Upper lobe of left lung (tissue), 6 donors: ENCODE measurements at regions not wholly inside any gene's neighbourhood (a gene's known extent, or its start where the extent isn't known, plus 50 kb on each side); places are given as distances from the start of the nearest gene placed in this dataset.

Experiments used
- ATAC-seq, 2 donors: fragments of 200-7000 bp; cut with Tn5 transposase; one replicate each; pipeline ENCODE4 v1.9.1; 2022; ENCODE audit warnings: mild to moderate bottlenecking in 2 of 2, moderate library complexity in 2 of 2; ENCODE audit not compliant: low FRiP score in 2 of 2
- DNase-seq, 2 donors: peaks; one replicate each; pipeline ENCODE4 v3.0.0-alpha.2; 2019 to 2020
- H3K27ac ChIP-seq, 4 donors: fragments of 200-600 bp; sonication (generic); one replicate each; pipeline ENCODE4 v1.5.1; 2016 to 2019
- H3K27me3 ChIP-seq, 4 donors: fragments of 200-600 bp; sonication (generic); one replicate each; pipeline ENCODE4 v1.5.1; 2017 to 2019
- H3K36me3 ChIP-seq, 4 donors: fragments of 200-600 bp; sonication (generic); one replicate each; pipeline ENCODE4 v1.5.1; 2016 to 2019
- H3K4me1 ChIP-seq, 4 donors: fragments of 200-600 bp; sonication (generic); one replicate each; pipeline ENCODE4 v1.5.1; 2018 to 2019
- H3K4me3 ChIP-seq, 4 donors: fragments of 200-600 bp; sonication (generic); one replicate each; pipeline ENCODE4 v1.5.1; 2017 to 2019; ENCODE audit warnings: mild to moderate bottlenecking in 2 of 4, moderate library complexity in 1 of 4
- H3K9me3 ChIP-seq, 4 donors: fragments of 200-600 bp; sonication (generic); one replicate each; pipeline ENCODE4 v1.5.1; 2018 to 2019
- EP300 ChIP-seq, 4 donors: sonication (generic); formaldehyde crosslinking; IDR thresholded peaks; one replicate each; pipeline ENCODE4 v1.5.1; 2017; ENCODE audit warnings: antibody characterized with exemption in 4 of 4, control low read depth in 2 of 4
- POLR2A ChIP-seq, 4 donors: fragments of 450-650 bp; IDR thresholded peaks; one replicate each; pipeline ENCODE4 v1.5.1; 2016 to 2017; ENCODE audit warnings: antibody characterized with exemption in 4 of 4, mild to moderate bottlenecking in 2 of 4
- POLR2AphosphoS5 ChIP-seq, 2 donors: sonication (generic); formaldehyde crosslinking; IDR thresholded peaks; one replicate each; pipeline ENCODE4 v1.5.1; 2017; ENCODE audit warnings: antibody characterized with exemption in 2 of 2
- WGBS, 2 donors: methylation state at CpG; one replicate each; pipeline ENCODE4 v1.1.5; 2017 to 2018; 5-methylcytosine and 5-hydroxymethylcytosine counted together
- TF ChIP-seq, protein P1 (sequence below), 6 experiments: fragments of 450-650 bp in 4 of 6; fragments of 200-600 bp in 2 of 6; sonication (generic) in 2 of 6; IDR thresholded peaks; one replicate each; pipeline ENCODE4 v1.5.1; 2016 to 2019; ENCODE audit warnings: antibody characterized with exemption in 6 of 6
- donor health status: DM: no; HTN: no; CAD: no; lungs with moderate emphysema.
- donor health status: DM: no; HTN: yes; CAD: no; lungs with severe emphysema.

DNA sequence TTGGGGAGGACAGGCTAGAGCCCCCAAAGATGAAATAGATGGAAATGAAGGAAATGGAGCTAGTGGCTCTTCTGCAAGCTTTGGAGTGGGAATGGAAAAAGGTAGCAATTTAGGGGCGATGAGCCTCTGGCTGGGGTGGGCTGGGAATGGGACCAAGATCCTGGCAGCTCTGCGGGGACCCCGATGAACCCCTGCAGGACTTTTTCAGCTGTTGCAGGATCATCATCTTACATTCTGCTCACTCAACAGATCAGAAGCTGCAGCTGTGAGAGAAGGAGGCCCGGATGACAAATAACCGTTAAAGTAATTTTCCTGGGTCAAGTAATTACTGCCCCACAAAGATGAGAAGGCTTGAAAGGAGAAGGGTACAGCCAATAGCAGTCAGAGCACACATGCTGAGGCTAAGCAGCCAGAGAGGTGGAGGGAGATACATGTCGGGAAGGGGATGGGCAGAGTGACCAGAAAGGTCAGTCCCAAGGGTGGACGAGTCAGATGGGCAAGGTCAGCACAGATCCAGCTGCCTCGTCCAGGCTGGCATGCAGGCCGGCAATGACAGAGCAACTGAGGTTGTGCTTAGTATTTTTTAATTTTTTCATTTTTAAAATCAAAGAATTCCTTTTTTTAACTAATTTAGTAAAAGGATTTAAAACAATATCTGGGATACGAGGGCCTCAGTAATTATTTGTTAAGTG, 245.0 kb upstream of the RAB6C start:
- Histone ChIP-seq H3K9me3 (no peaks in the 10 kb centered on the region), H3K4me1 (no peaks in the 10 kb centered on the region), H3K27ac (no peak overlapping the region), H3K4me3 (no peak overlapping the region), H3K36me3 (no peaks in the 10 kb centered on the region), H3K27me3 (no peaks in the 10 kb centered on the region)
- peak in 1 of 2 donors; percentile 8 for DNase-seq
- no peak for TF ChIP-seq POLR2A (IDR thresholded peaks at IDR 0.05)
- no peak for TF ChIP-seq EP300 (IDR thresholded peaks at IDR 0.05)
- TF ChIP-seq, protein P1, sequence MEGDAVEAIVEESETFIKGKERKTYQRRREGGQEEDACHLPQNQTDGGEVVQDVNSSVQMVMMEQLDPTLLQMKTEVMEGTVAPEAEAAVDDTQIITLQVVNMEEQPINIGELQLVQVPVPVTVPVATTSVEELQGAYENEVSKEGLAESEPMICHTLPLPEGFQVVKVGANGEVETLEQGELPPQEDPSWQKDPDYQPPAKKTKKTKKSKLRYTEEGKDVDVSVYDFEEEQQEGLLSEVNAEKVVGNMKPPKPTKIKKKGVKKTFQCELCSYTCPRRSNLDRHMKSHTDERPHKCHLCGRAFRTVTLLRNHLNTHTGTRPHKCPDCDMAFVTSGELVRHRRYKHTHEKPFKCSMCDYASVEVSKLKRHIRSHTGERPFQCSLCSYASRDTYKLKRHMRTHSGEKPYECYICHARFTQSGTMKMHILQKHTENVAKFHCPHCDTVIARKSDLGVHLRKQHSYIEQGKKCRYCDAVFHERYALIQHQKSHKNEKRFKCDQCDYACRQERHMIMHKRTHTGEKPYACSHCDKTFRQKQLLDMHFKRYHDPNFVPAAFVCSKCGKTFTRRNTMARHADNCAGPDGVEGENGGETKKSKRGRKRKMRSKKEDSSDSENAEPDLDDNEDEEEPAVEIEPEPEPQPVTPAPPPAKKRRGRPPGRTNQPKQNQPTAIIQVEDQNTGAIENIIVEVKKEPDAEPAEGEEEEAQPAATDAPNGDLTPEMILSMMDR (IDR thresholded peaks at IDR 0.05) = no peak
- TF ChIP-seq POLR2AphosphoS5 (IDR thresholded peaks at IDR 0.05) = no peak
- WGBS, 2 donors = 84 to 93% methylated on average over 10 of the region's 10 CpGs
- no peak for ATAC-seq

DNA sequence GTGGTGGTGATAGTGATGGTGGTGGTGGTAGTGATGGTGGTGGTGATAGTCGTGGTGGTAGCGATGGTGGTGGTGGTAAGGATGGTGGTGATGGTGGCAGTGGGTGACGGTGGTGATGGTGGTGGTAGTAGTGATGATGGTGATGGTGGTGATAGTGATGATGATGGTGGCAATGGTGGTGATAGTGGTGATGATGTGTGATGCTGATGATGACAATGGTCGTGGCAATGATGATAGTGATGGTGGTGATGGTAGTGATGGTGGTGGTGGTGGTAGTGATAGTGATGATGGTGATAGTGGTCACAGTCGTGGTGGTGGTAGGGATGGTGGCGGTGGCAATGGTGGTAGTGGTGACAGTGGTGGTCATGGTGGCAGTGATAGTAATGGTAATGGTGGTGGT, 243.9 kb upstream of the RAB6C start:
- no peaks in the 10 kb centered on the region for H3K27me3 ChIP-seq
- H3K4me1 ChIP-seq = no peaks in the 10 kb centered on the region
- DNase-seq = peak in 1 of 2 donors; percentile 5
- no peak for ATAC-seq
- 90 to 91% methylated on average over 5 of the region's 6 CpGs for WGBS, 2 donors
- H3K9me3 ChIP-seq = no peaks in the 10 kb centered on the region
- H3K36me3 ChIP-seq = no peaks in the 10 kb centered on the region
- TF ChIP-seq, protein P1 (IDR thresholded peaks at IDR 0.05) = no peak
- no peak for TF ChIP-seq POLR2AphosphoS5 (IDR thresholded peaks at IDR 0.05)
- no peak for TF ChIP-seq EP300 (IDR thresholded peaks at IDR 0.05)
- no peak overlapping the region for H3K4me3 ChIP-seq
- H3K27ac ChIP-seq = no peak overlapping the region

GRCh38 chr2:129737660-129738527, 241.6 kb upstream of the RAB6C start:
- no peak for ATAC-seq
- 87 to 90% methylated on average over 13 to 15 of the region's 15 CpGs for WGBS, 2 donors
- Histone ChIP-seq H3K9me3 (no peaks in the 10 kb centered on the region), H3K4me3 (no peak overlapping the region), H3K27me3 (no peaks in the 10 kb centered on the region), H3K36me3 (no peaks in the 10 kb centered on the region), H3K4me1 (no peaks in the 10 kb centered on the region), H3K27ac (no peak overlapping the region)
- DNase-seq = peak in 1 of 2 donors; percentile 18
- TF ChIP-seq POLR2AphosphoS5 (IDR thresholded peaks at IDR 0.05) (no peak), POLR2A (IDR thresholded peaks at IDR 0.05) (no peak), EP300 (IDR thresholded peaks at IDR 0.05) (no peak)
- TF ChIP-seq, protein P1 (IDR thresholded peaks at IDR 0.05) = no peak

DNA sequence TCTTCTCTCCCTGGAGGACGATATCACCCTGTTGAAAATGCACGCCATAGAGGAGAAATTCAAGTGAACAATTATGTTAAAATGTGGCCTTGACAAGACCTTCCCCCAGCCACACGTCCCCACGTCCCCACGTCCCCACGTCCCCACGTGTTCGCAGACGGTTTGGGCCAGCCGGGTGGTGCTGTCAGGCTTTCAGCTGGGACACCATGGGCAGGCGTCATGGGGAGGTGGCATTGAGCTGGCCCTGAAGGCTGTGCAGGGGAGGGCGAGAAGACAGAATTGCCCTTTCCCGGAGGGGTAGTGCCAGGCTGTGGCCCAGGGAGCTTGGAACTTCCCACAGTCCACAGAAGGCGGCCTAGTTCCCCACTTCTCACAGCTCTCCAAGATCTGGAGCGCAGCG, 240.7 kb upstream of the RAB6C start:
- Histone ChIP-seq H3K4me3 (no peak overlapping the region), H3K4me1 (no peaks in the 10 kb centered on the region), H3K27me3 (no peaks in the 10 kb centered on the region), H3K27ac (no peak overlapping the region), H3K36me3 (no peaks in the 10 kb centered on the region), H3K9me3 (no peaks in the 10 kb centered on the region)
- ATAC-seq (no peak), DNase-seq (peak in 1 of 2 donors; percentile 6)
- 87 to 89% methylated on average over 16 of the region's 16 CpGs for WGBS, 2 donors
- TF ChIP-seq POLR2AphosphoS5 (IDR thresholded peaks at IDR 0.05) = no peak
- TF ChIP-seq EP300 (IDR thresholded peaks at IDR 0.05) = no peak
- TF ChIP-seq, protein P1 (IDR thresholded peaks at IDR 0.05) = no peak
- no peak for TF ChIP-seq POLR2A (IDR thresholded peaks at IDR 0.05)
